ENCODE measurements at regions not wholly inside any gene's neighbourhood (a gene's known extent, or its start where the extent isn't known, plus 50 kb on each side); places are given as distances from the start of the nearest gene placed in this dataset.

DNA sequence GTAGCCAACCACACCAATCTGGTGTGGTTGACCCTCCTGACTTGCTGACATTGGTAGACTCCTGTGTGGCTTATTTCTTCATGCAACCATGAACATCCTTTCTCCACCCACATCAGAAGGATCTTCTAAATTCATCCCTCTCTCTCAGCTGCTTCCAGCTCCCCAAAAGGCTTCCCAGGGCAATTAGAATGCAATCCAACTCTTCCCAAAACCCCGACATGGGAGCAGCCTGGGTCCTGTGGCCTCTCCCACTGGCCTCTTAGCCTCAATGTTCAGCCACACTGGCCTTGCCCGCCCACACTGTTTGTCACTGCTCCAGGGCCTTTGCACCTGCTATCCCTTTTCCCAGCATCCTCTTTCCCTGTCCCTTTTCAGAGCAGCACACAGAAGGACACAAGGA lies 199.8 kb upstream of the SGCG start:
- no peak for TF ChIP-seq CTCF (IDR thresholded peaks at IDR 0.05)
- TF ChIP-seq ZFX (IDR thresholded peaks at IDR 0.05; ENCODE audit: borderline replicate concordance) = no peak

Data from 22Rv1 (cell line).